ENCODE measurements at regions not wholly inside any gene's neighbourhood (a gene's known extent, or its start where the extent isn't known, plus 50 kb on each side); places are given as distances from the start of the nearest gene placed in this dataset.

- BruUV-seq (replicated peaks), result no TSS peak
- Histone ChIP-seq H3K9me3 (ENCODE audit: control insufficient read depth in 1 of 2, insufficient read depth in 1 of 2, low read depth in 1 of 2, low read length in 2 of 2) (no peaks in the 10 kb centered on the region), H3K9me2 (ENCODE audit: insufficient read depth) (no peaks in the 10 kb centered on the region), H3K27me3 (ENCODE audit: insufficient read depth, low read length) (no peaks in the 10 kb centered on the region), H3K79me2 (ENCODE audit: insufficient read depth, low read length) (no peaks in the 10 kb centered on the region), H3K4me1 (ENCODE audit: control insufficient read depth in 1 of 2, insufficient read depth in 2 of 2, low read length in 2 of 2) (no peaks in the 10 kb centered on the region), H3K4me2 (ENCODE audit: low read length) (no peak overlapping the region), H3K36me3 (ENCODE audit: control insufficient read depth in 1 of 2, insufficient read depth in 2 of 2, low read length in 2 of 2) (no peaks in the 10 kb centered on the region), H2AFZ (ENCODE audit: low read depth, low read length, poor library complexity, severe bottlenecking) (no peak overlapping the region), H3K4me3 (replicated peaks in 1 of 2; ENCODE audit: low read depth in 1 of 2, low read length in 2 of 2) (no peak overlapping the region), H3K9ac (ENCODE audit: low read length) (no peak overlapping the region), H3K27ac (ENCODE audit: low read depth, low read length) (no peak overlapping the region), H4K20me1 (ENCODE audit: insufficient read depth) (no peaks in the 10 kb centered on the region)
- ChIA-PET CTCF (no interaction called here), RAD21 (ENCODE audit: low non-redundant PET in 1 of 2, low total read pairs in 2 of 2, uncharacterized antibody in 2 of 2, unreplicated experiment in 2 of 2) (no interaction called here), POLR2A (no interaction called here)
- no peak for DNase-seq (ENCODE audit: low read depth, low spot score)
- TF ChIP-seq ELF1 (IDR thresholded peaks at IDR 0.05; ENCODE audit: borderline replicate concordance, low read depth) (no peak), ATF3 (IDR thresholded peaks at IDR 0.05) (no peak), RAD21 (IDR thresholded peaks at IDR 0.05; ENCODE audit: low read depth) (no peak), SRF (IDR thresholded peaks at IDR 0.05; ENCODE audit: low read depth) (no peak)
- TF ChIP-seq, protein P1, sequence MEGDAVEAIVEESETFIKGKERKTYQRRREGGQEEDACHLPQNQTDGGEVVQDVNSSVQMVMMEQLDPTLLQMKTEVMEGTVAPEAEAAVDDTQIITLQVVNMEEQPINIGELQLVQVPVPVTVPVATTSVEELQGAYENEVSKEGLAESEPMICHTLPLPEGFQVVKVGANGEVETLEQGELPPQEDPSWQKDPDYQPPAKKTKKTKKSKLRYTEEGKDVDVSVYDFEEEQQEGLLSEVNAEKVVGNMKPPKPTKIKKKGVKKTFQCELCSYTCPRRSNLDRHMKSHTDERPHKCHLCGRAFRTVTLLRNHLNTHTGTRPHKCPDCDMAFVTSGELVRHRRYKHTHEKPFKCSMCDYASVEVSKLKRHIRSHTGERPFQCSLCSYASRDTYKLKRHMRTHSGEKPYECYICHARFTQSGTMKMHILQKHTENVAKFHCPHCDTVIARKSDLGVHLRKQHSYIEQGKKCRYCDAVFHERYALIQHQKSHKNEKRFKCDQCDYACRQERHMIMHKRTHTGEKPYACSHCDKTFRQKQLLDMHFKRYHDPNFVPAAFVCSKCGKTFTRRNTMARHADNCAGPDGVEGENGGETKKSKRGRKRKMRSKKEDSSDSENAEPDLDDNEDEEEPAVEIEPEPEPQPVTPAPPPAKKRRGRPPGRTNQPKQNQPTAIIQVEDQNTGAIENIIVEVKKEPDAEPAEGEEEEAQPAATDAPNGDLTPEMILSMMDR (IDR thresholded peaks at IDR 0.05 in 2 of 3, conservative IDR thresholded peaks at IDR 0.05 in 1 of 3; ENCODE audit: borderline replicate concordance in 1 of 3, insufficient read depth in 1 of 3, low read depth in 2 of 3, low read length in 2 of 3), result no peak
- intact Hi-C loops (cut with micrococcal nuclease), result no loop called here
- ATAC-seq, result no peak
Observed at GRCh38 chr3:31185062-31185357, 290.5 kb upstream of the GADL1 start.

- DNase-seq (ENCODE audit: low read depth, low spot score) (no peak), ATAC-seq (no peak)
- no peak overlapping the region for H3K4me3 ChIP-seq (replicated peaks in 1 of 2; ENCODE audit: low read depth in 1 of 2, low read length in 2 of 2)
- H2AFZ ChIP-seq (ENCODE audit: low read depth, low read length, poor library complexity, severe bottlenecking), result no peak overlapping the region
- no peak overlapping the region for H3K9ac ChIP-seq (ENCODE audit: low read length)
- H3K36me3 ChIP-seq (ENCODE audit: control insufficient read depth in 1 of 2, insufficient read depth in 2 of 2, low read length in 2 of 2), result no peaks in the 10 kb centered on the region
- no TSS peak for BruUV-seq (replicated peaks)
- no peaks in the 10 kb centered on the region for H3K9me3 ChIP-seq (ENCODE audit: control insufficient read depth in 1 of 2, insufficient read depth in 1 of 2, low read depth in 1 of 2, low read length in 2 of 2)
- ChIA-PET POLR2A (no interaction called here), CTCF (no interaction called here), RAD21 (ENCODE audit: low non-redundant PET in 1 of 2, low total read pairs in 2 of 2, uncharacterized antibody in 2 of 2, unreplicated experiment in 2 of 2) (no interaction called here)
- no peak overlapping the region for H3K27ac ChIP-seq (ENCODE audit: low read depth, low read length)
- H3K4me1 ChIP-seq (ENCODE audit: control insufficient read depth in 1 of 2, insufficient read depth in 2 of 2, low read length in 2 of 2), result no peaks in the 10 kb centered on the region
- H4K20me1 ChIP-seq (ENCODE audit: insufficient read depth), result no peaks in the 10 kb centered on the region
- no peaks in the 10 kb centered on the region for H3K9me2 ChIP-seq (ENCODE audit: insufficient read depth)
- no peaks in the 10 kb centered on the region for H3K27me3 ChIP-seq (ENCODE audit: insufficient read depth, low read length)
- no peak overlapping the region for H3K4me2 ChIP-seq (ENCODE audit: low read length)
- no peaks in the 10 kb centered on the region for H3K79me2 ChIP-seq (ENCODE audit: insufficient read depth, low read length)
- intact Hi-C loops (cut with micrococcal nuclease), result no loop called here
- TF ChIP-seq SRF (IDR thresholded peaks at IDR 0.05; ENCODE audit: low read depth) (no peak), POLR2A (IDR thresholded peaks at IDR 0.05; ENCODE audit: borderline replicate concordance, extremely low read depth, insufficient read depth, insufficient read length) (no peak), ZFX (IDR thresholded peaks at IDR 0.05) (no peak), YY1 (IDR thresholded peaks at IDR 0.05; ENCODE audit: extremely low read depth, insufficient replicate concordance, low read depth, low read length) (no peak), SIN3A (IDR thresholded peaks at IDR 0.05; ENCODE audit: low read depth) (no peak), ZNF274 (IDR thresholded peaks at IDR 0.05; ENCODE audit: low read depth, low read length) (no peak), SP1 (IDR thresholded peaks at IDR 0.05; ENCODE audit: low read depth) (no peak), TCF7L2 (IDR thresholded peaks at IDR 0.05; ENCODE audit: borderline replicate concordance, extremely low read depth, insufficient read depth, insufficient read length) (no peak), MAX (IDR thresholded peaks at IDR 0.05) (no peak), CBX3 (IDR thresholded peaks at IDR 0.05; ENCODE audit: low read depth) (no peak), CEBPB (IDR thresholded peaks at IDR 0.05; ENCODE audit: low read depth) (no peak), EZH2 (IDR thresholded peaks at IDR 0.05) (no peak), RAD21 (IDR thresholded peaks at IDR 0.05; ENCODE audit: low read depth) (no peak), ELF1 (IDR thresholded peaks at IDR 0.05; ENCODE audit: borderline replicate concordance, low read depth) (no peak)
- TF ChIP-seq, protein P1 (IDR thresholded peaks at IDR 0.05 in 2 of 3, conservative IDR thresholded peaks at IDR 0.05 in 1 of 3; ENCODE audit: borderline replicate concordance in 1 of 3, insufficient read depth in 1 of 3, low read depth in 2 of 3, low read length in 2 of 3), result no peak
Observed at GRCh38 chr3:31186041-31186440, 291.6 kb upstream of the GADL1 start.

Measured in HCT116 (cell line).